Astrocyte (in vitro differentiated cells and primary cell): ENCODE measurements at regions not wholly inside any gene's neighbourhood (a gene's known extent, or its start where the extent isn't known, plus 50 kb on each side); places are given as distances from the start of the nearest gene placed in this dataset.

Source experiments
- DNase-seq: peaks from one replicate; pipeline ENCODE4 v3.0.0-alpha.2; 2010; ENCODE audit warnings: low read depth
- FAIRE-seq: peaks from 2 replicates; lab custom pipeline; 2011; peaks lifted over from hg19 to GRCh38; lab: Jason Lieb, UNC
- H2AFZ ChIP-seq: 2 replicates; pipeline ENCODE4 v1.6.0; 2012; ENCODE audit warnings: low read depth, low read length, inconsistent platforms
- H3K27ac ChIP-seq: 2 replicates; pipeline ENCODE4 v1.5.1; 2011; ENCODE audit warnings: low read depth, low read length, inconsistent platforms
- H3K27me3 ChIP-seq: 2 replicates; pipeline ENCODE4 v1.6.0; 2011; ENCODE audit warnings: low read length, inconsistent platforms; ENCODE audit not compliant: insufficient read depth
- H3K36me3 ChIP-seq: 2 replicates; pipeline ENCODE4 v1.5.1; 2011; ENCODE audit warnings: low read length, inconsistent platforms; ENCODE audit not compliant: insufficient read depth
- H3K4me1 ChIP-seq: 2 replicates; pipeline ENCODE4 v1.5.1; 2011; ENCODE audit warnings: low read length, inconsistent platforms; ENCODE audit not compliant: insufficient read depth
- H3K4me2 ChIP-seq: 2 replicates; pipeline ENCODE4 v1.6.0; 2012; ENCODE audit warnings: low read length, inconsistent platforms
- H3K4me3 ChIP-seq: 2 replicates; pipeline ENCODE4 v1.5.1; 2011; ENCODE audit warnings: low read depth, mild to moderate bottlenecking, low read length, inconsistent platforms; ENCODE audit not compliant: insufficient read depth
- H3K79me2 ChIP-seq: 2 replicates; pipeline ENCODE4 v1.6.0; 2012; ENCODE audit warnings: mild to moderate bottlenecking, low read length, inconsistent platforms; ENCODE audit not compliant: insufficient read depth
- H3K9ac ChIP-seq: 2 replicates; pipeline ENCODE4 v1.6.0; 2012; ENCODE audit warnings: mild to moderate bottlenecking, low read length, inconsistent platforms
- H3K9me3 ChIP-seq: 2 replicates; pipeline ENCODE4 v1.5.1; 2012; ENCODE audit warnings: low read depth, mild to moderate bottlenecking, low read length, inconsistent platforms; ENCODE audit not compliant: insufficient read depth
- H4K20me1 ChIP-seq: 2 replicates; pipeline ENCODE4 v1.6.0; 2012; ENCODE audit warnings: low read length, inconsistent platforms; ENCODE audit not compliant: insufficient read depth
- H3K27ac Mint-ChIP-seq: one replicate; pipeline ENCODE4 v1.8.0; 2021; ENCODE audit warnings: mild to moderate bottlenecking, mixed read lengths; ENCODE audit not compliant: unreplicated experiment
- H3K27me3 Mint-ChIP-seq: one replicate; pipeline ENCODE4 v1.8.0; 2021; ENCODE audit warnings: low read depth, mixed read lengths; ENCODE audit not compliant: unreplicated experiment
- H3K36me3 Mint-ChIP-seq: one replicate; pipeline ENCODE4 v1.8.0; 2021; ENCODE audit warnings: low read depth, mixed read lengths; ENCODE audit not compliant: unreplicated experiment
- H3K4me1 Mint-ChIP-seq: one replicate; pipeline ENCODE4 v1.8.0; 2021; ENCODE audit warnings: low read depth, mixed read lengths; ENCODE audit not compliant: unreplicated experiment
- H3K4me3 Mint-ChIP-seq: one replicate; pipeline ENCODE4 v1.8.0; 2021; ENCODE audit warnings: mild to moderate bottlenecking, moderate library complexity, mixed read lengths; ENCODE audit not compliant: unreplicated experiment
- H3K9me3 Mint-ChIP-seq: one replicate; pipeline ENCODE4 v1.8.0; 2021; ENCODE audit warnings: mild to moderate bottlenecking, mixed read lengths; ENCODE audit not compliant: unreplicated experiment
- EZH2 ChIP-seq: IDR thresholded peaks from 2 replicates; pipeline ENCODE4 v1.6.1; 2012; ENCODE audit warnings: mild to moderate bottlenecking, low read length, inconsistent platforms; ENCODE audit not compliant: insufficient read depth
- TF ChIP-seq, protein P1 (sequence below): IDR thresholded peaks from 2 replicates; pipeline ENCODE4 v1.5.1; 2011; ENCODE audit warnings: low read depth, mild to moderate bottlenecking, inconsistent platforms, low read length, moderate library complexity; ENCODE audit not compliant: insufficient read depth

DNA sequence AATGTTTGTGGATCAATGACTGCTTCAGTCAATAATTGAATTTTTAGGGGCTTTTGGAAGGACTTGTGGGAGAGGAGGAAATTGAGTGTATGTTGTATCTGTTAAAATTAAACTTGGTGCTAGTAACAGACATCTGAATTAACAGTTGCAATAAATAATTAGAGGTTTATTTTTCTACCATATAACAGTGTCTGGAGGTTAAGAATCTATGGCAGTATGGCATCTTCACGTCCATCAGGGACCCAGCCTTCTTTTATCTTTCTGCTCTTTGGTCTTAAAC lies 72.8 kb upstream of the HABP2 start:
- peaks cover 14% of the 10 kb centered on the region for H3K4me1 ChIP-seq
- no peaks in the 10 kb centered on the region for H3K79me2 ChIP-seq
- Mint-ChIP-seq H3K27me3 (peaks cover 8% of the 10 kb centered on the region), H3K4me1 (peaks cover 11% of the 10 kb centered on the region), H3K27ac (no peak overlapping the region), H3K36me3 (peaks cover 6% of the 10 kb centered on the region), H3K4me3 (no peak overlapping the region), H3K9me3 (peaks cover 39% of the 10 kb centered on the region)
- H3K9ac ChIP-seq, result no peak overlapping the region
- DNase-seq (no peak), FAIRE-seq (no peak)
- no peaks in the 10 kb centered on the region for H4K20me1 ChIP-seq
- H3K4me2 ChIP-seq, result no peak overlapping the region
- TF ChIP-seq EZH2, result no peak
- peaks cover 9% of the 10 kb centered on the region for H3K9me3 ChIP-seq
- no peak overlapping the region for H3K4me3 ChIP-seq
- H2AFZ ChIP-seq, result no peak overlapping the region
- H3K36me3 ChIP-seq, result no peaks in the 10 kb centered on the region
- H3K27ac ChIP-seq, result no peak overlapping the region
- H3K27me3 ChIP-seq, result no peaks in the 10 kb centered on the region

DNA sequence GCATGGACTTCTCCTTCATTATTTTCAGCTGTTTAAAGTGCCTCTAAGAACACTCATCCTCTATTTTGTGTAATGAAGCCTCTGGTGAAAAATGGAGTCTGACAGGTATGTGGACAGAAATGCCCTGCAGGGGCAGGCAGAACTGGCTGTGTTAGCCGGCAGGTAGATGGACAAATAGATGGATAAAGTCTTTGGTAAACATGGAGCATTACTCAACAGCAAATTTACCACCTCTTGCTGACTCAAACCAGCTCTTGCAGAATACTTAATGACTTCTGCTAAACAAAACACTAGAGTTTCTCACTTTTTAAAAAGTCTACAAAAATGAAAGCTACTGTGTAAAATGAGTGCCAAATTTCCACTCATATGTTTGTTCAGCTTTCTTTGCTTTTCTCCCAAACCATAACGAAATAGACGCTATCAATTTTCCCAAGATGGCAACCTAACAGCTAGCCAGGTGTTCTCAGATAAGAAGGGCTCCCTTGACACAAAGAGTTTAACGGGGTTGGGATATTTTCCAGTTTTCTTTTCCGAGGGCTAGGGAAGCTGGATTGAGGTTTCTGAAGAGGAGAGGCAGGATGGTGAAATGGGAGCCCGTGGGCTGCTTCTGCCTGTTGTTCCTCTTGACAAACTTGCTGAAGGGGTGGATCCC lies 71.9 kb upstream of the HABP2 start:
- no peaks in the 10 kb centered on the region for H4K20me1 ChIP-seq
- no peak for FAIRE-seq
- peaks cover 7% of the 10 kb centered on the region for H3K4me1 ChIP-seq
- H3K36me3 Mint-ChIP-seq, result peaks cover 4% of the 10 kb centered on the region
- peaks cover 9% of the 10 kb centered on the region for H3K9me3 ChIP-seq
- no peaks in the 10 kb centered on the region for H3K79me2 ChIP-seq
- no peak overlapping the region for H3K27ac ChIP-seq
- no peak for DNase-seq
- TF ChIP-seq, protein P1, sequence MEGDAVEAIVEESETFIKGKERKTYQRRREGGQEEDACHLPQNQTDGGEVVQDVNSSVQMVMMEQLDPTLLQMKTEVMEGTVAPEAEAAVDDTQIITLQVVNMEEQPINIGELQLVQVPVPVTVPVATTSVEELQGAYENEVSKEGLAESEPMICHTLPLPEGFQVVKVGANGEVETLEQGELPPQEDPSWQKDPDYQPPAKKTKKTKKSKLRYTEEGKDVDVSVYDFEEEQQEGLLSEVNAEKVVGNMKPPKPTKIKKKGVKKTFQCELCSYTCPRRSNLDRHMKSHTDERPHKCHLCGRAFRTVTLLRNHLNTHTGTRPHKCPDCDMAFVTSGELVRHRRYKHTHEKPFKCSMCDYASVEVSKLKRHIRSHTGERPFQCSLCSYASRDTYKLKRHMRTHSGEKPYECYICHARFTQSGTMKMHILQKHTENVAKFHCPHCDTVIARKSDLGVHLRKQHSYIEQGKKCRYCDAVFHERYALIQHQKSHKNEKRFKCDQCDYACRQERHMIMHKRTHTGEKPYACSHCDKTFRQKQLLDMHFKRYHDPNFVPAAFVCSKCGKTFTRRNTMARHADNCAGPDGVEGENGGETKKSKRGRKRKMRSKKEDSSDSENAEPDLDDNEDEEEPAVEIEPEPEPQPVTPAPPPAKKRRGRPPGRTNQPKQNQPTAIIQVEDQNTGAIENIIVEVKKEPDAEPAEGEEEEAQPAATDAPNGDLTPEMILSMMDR, result no peak
- TF ChIP-seq EZH2, result no peak
- no peak overlapping the region for H3K27ac Mint-ChIP-seq
- no peak overlapping the region for H3K4me3 ChIP-seq
- peaks cover 38% of the 10 kb centered on the region for H3K9me3 Mint-ChIP-seq
- H3K4me3 Mint-ChIP-seq, result no peak overlapping the region
- no peaks in the 10 kb centered on the region for H3K27me3 ChIP-seq
- H3K4me2 ChIP-seq, result no peak overlapping the region
- peaks cover 8% of the 10 kb centered on the region for H3K27me3 Mint-ChIP-seq
- peaks cover 2% of the 10 kb centered on the region for H3K4me1 Mint-ChIP-seq
- H2AFZ ChIP-seq, result no peak overlapping the region
- no peak overlapping the region for H3K9ac ChIP-seq
- H3K36me3 ChIP-seq, result no peaks in the 10 kb centered on the region

DNA sequence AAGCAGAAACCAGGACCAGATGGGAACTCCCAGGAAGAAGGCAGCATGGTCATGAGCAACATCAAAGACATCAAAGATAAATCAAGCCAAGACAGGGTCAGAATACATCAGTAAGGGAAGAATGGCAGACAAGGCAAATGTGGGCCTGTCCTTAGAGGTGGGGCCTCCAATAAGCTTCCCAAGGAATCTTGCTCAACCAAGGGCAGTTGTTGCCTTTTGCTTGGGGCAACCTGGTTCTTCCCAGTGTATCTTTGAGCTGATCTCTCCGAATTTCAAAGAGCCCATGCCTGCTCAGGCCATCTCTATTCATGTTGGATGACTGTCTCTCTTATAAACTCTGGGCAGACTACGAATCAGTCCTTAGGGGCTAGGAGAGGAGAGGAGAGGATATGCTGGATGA lies 68.4 kb upstream of the HABP2 start:
- Histone ChIP-seq H3K79me2 (no peaks in the 10 kb centered on the region), H3K27ac (no peak overlapping the region), H3K4me2 (no peak overlapping the region), H2AFZ (no peak overlapping the region), H4K20me1 (no peaks in the 10 kb centered on the region), H3K9me3 (peaks cover 8% of the 10 kb centered on the region), H3K4me1 (no peaks in the 10 kb centered on the region), H3K9ac (no peak overlapping the region), H3K27me3 (no peaks in the 10 kb centered on the region), H3K4me3 (no peak overlapping the region), H3K36me3 (no peaks in the 10 kb centered on the region)
- peaks cover 8% of the 10 kb centered on the region for H3K27me3 Mint-ChIP-seq
- DNase-seq (no peak), FAIRE-seq (no peak)
- TF ChIP-seq EZH2, result no peak
- TF ChIP-seq, protein P1, result no peak
- no peak overlapping the region for H3K4me3 Mint-ChIP-seq
- H3K27ac Mint-ChIP-seq, result no peak overlapping the region
- H3K36me3 Mint-ChIP-seq, result peaks cover 2% of the 10 kb centered on the region
- H3K9me3 Mint-ChIP-seq, result peaks cover 27% of the 10 kb centered on the region
- H3K4me1 Mint-ChIP-seq, result no peaks in the 10 kb centered on the region
